Activated B cell treated with CpG ODN at 0.5 μM for 24 hours (primary cell): ENCODE measurements at regions not wholly inside any gene's neighbourhood (a gene's known extent, or its start where the extent isn't known, plus 50 kb on each side); places are given as distances from the start of the nearest gene placed in this dataset.

Source experiments
- ATAC-seq: fragments of 200-7000 bp; cut with Tn5 transposase; one replicate; pipeline ENCODE4 v1.10.0; 2021; ENCODE audit warnings: low read depth, mild to moderate bottlenecking, moderate library complexity
- CTCF ChIA-PET: fragments of 350-600 bp; sonication (Branson Sonifier 250); formaldehyde crosslinking; loops from one replicate; lab custom pipeline; 2021; ENCODE audit warnings: antibody characterized with exemption; lab: Charles Lee
- POLR2A ChIA-PET: fragments of 350-600 bp; sonication (Branson Sonifier 250); formaldehyde crosslinking; loops from one replicate; lab custom pipeline; 2021; ENCODE audit warnings: antibody characterized with exemption; lab: Charles Lee
- DNase-seq: peaks from one replicate; pipeline ENCODE4 v3.0.0; 2022
- H3K27ac Mint-ChIP-seq: one replicate; pipeline ENCODE4 v1.8.0; 2020; ENCODE audit warnings: mixed read lengths
- H3K27me3 Mint-ChIP-seq: one replicate; pipeline ENCODE4 v1.8.0; 2021; ENCODE audit warnings: mixed read lengths
- H3K36me3 Mint-ChIP-seq: one replicate; pipeline ENCODE4 v1.8.0; 2021; ENCODE audit warnings: low read depth, mixed read lengths
- H3K4me1 Mint-ChIP-seq: one replicate; pipeline ENCODE4 v1.8.0; 2021; ENCODE audit warnings: mixed read lengths
- H3K4me3 Mint-ChIP-seq: one replicate; pipeline ENCODE4 v1.8.0; 2020; ENCODE audit warnings: mild to moderate bottlenecking, mixed read lengths
- H3K9me3 Mint-ChIP-seq: one replicate; pipeline ENCODE4 v1.8.0; 2020; ENCODE audit warnings: mixed read lengths
- intact Hi-C: fragments of 100-400 bp; cut with micrococcal nuclease; formaldehyde crosslinking; loops from one replicate; pipeline ENCODE4 v1.15.1; 2024
- TF ChIP-seq, protein P1 (sequence below): fragments of 200-600 bp; IDR thresholded peaks from one replicate; pipeline ENCODE4 v1.8.0; 2022; ENCODE audit warnings: antibody characterized with exemption, mild to moderate bottlenecking

- ATAC-seq, result no peak
- CTCF ChIA-PET, result no interaction called here
- peaks cover 58% of the 10 kb centered on the region for H3K4me1 Mint-ChIP-seq
Observed at GRCh38 chr2:451495-451894, 163.6 kb upstream of the ALKAL2 start.

GRCh38 chr2:449246-450067 lies 161.6 kb upstream of the ALKAL2 start:
- ChIA-PET CTCF (no interaction called here), POLR2A (no interaction called here)
- DNase-seq, result no peak
- no peaks in the 10 kb centered on the region for H3K36me3 Mint-ChIP-seq
- H3K4me1 Mint-ChIP-seq, result peaks cover 58% of the 10 kb centered on the region
- no peaks in the 10 kb centered on the region for H3K9me3 Mint-ChIP-seq
- ATAC-seq, result no peak
- TF ChIP-seq, protein P1, sequence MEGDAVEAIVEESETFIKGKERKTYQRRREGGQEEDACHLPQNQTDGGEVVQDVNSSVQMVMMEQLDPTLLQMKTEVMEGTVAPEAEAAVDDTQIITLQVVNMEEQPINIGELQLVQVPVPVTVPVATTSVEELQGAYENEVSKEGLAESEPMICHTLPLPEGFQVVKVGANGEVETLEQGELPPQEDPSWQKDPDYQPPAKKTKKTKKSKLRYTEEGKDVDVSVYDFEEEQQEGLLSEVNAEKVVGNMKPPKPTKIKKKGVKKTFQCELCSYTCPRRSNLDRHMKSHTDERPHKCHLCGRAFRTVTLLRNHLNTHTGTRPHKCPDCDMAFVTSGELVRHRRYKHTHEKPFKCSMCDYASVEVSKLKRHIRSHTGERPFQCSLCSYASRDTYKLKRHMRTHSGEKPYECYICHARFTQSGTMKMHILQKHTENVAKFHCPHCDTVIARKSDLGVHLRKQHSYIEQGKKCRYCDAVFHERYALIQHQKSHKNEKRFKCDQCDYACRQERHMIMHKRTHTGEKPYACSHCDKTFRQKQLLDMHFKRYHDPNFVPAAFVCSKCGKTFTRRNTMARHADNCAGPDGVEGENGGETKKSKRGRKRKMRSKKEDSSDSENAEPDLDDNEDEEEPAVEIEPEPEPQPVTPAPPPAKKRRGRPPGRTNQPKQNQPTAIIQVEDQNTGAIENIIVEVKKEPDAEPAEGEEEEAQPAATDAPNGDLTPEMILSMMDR, result no peak
- no peak overlapping the region for H3K27ac Mint-ChIP-seq
- no peak overlapping the region for H3K4me3 Mint-ChIP-seq
- intact Hi-C loops, result no loop called here
- H3K27me3 Mint-ChIP-seq, result no peaks in the 10 kb centered on the region

More at GRCh38 chr2:451495-451894, 163.6 kb upstream of the ALKAL2 start:
- H3K4me3 Mint-ChIP-seq, result no peak overlapping the region
- no peaks in the 10 kb centered on the region for H3K27me3 Mint-ChIP-seq
- TF ChIP-seq, protein P1, result no peak
- intact Hi-C loops, result no loop called here
- H3K27ac Mint-ChIP-seq, result no peak overlapping the region
- H3K9me3 Mint-ChIP-seq, result no peaks in the 10 kb centered on the region
- DNase-seq, result no peak
- H3K36me3 Mint-ChIP-seq, result no peaks in the 10 kb centered on the region
- POLR2A ChIA-PET, result no interaction called here

GRCh38 chr2:447902-448665 lies 160.2 kb upstream of the ALKAL2 start:
- no peaks in the 10 kb centered on the region for H3K9me3 Mint-ChIP-seq
- peaks cover 57% of the 10 kb centered on the region for H3K4me1 Mint-ChIP-seq
- ChIA-PET CTCF (no interaction called here), POLR2A (no interaction called here)
- ATAC-seq, result no peak
- TF ChIP-seq, protein P1, result no peak
- intact Hi-C loops, result loop anchor here (1.0 to 2.0 kb wide), 2 partner anchors 7 to 13 kb away; no protein-coding TSS in a partner anchor
- H3K27ac Mint-ChIP-seq, result no peak overlapping the region
- no peak overlapping the region for H3K4me3 Mint-ChIP-seq
- H3K36me3 Mint-ChIP-seq, result no peaks in the 10 kb centered on the region
- no peaks in the 10 kb centered on the region for H3K27me3 Mint-ChIP-seq
- DNase-seq, result no peak

GRCh38 chr2:446963-447530 lies 159.2 kb upstream of the ALKAL2 start:
- POLR2A ChIA-PET, result interaction anchor here (0.7 to 1.9 kb wide), 2 partner anchors 8 to 17 kb away, joined by 3 to 4 read pairs; no protein-coding TSS in a partner anchor
- H3K9me3 Mint-ChIP-seq, result no peaks in the 10 kb centered on the region
- peaks cover 53% of the 10 kb centered on the region for H3K4me1 Mint-ChIP-seq
- H3K27ac Mint-ChIP-seq, result peak overlapping the region; percentile 72
- CTCF ChIA-PET, result no interaction called here
- peak overlapping the region; percentile 32 for H3K4me3 Mint-ChIP-seq
- intact Hi-C loops, result loop anchor here (1.0 to 2.0 kb wide), 2 partner anchors 8 to 14 kb away; no protein-coding TSS in a partner anchor
- TF ChIP-seq, protein P1, result no peak
- no peak for DNase-seq
- ATAC-seq, result peak; percentile 63
- no peaks in the 10 kb centered on the region for H3K27me3 Mint-ChIP-seq
- H3K36me3 Mint-ChIP-seq, result no peaks in the 10 kb centered on the region
